ENCODE measurements at regions not wholly inside any gene's neighbourhood (a gene's known extent, or its start where the extent isn't known, plus 50 kb on each side); places are given as distances from the start of the nearest gene placed in this dataset.

- Histone ChIP-seq H3K4me3 (ENCODE audit: low read depth, low read length, poor library complexity, severe bottlenecking) (no peak overlapping the region), H3K4me1 (ENCODE audit: insufficient read depth, low read length, poor library complexity, severe bottlenecking) (no peaks in the 10 kb centered on the region), H3K27ac (ENCODE audit: low read depth, low read length, poor library complexity, severe bottlenecking) (no peak overlapping the region), H3K9me3 (ENCODE audit: low read length) (no peaks in the 10 kb centered on the region), H2AFZ (ENCODE audit: low read length) (no peak overlapping the region), H3K36me3 (ENCODE audit: insufficient read depth, low read length) (no peaks in the 10 kb centered on the region), H3K4me2 (ENCODE audit: low read length) (no peak overlapping the region), H4K20me1 (ENCODE audit: insufficient read depth, low read length) (no peaks in the 10 kb centered on the region), H3K79me2 (ENCODE audit: insufficient read depth, low read depth, low read length) (no peaks in the 10 kb centered on the region), H3K9me2 (ENCODE audit: insufficient read depth, low read length) (no peaks in the 10 kb centered on the region)
- BruUV-seq (replicated peaks): no TSS peak
- DNase-seq (ENCODE audit: low spot score): no peak
- CTCF ChIA-PET (ENCODE audit: unreplicated experiment): no interaction called here
- POLR2A ChIA-PET: interaction anchor here (0.7 kb wide), 1 partner anchor 273 kb away, joined by 3 read pairs; no protein-coding TSS in a partner anchor
- intact Hi-C loops (cut with micrococcal nuclease; ENCODE audit: unreplicated experiment): no loop called here
- no peak for TF ChIP-seq EZH2phosphoT487 (IDR thresholded peaks at IDR 0.05; ENCODE audit: borderline replicate concordance, low read depth, low read length)
- TF ChIP-seq CTCF (conservative IDR thresholded peaks at IDR 0.05; ENCODE audit: low read length): no peak
These were observed 482.5 kb downstream of the GLRX3 start for GRCh38 chr10:130618647-130619046.

GRCh38 chr10:130621231-130621775, 485.1 kb downstream of the GLRX3 start:
- no peak overlapping the region for H2AFZ ChIP-seq (ENCODE audit: low read length)
- no TSS peak for BruUV-seq (replicated peaks)
- H3K4me1 ChIP-seq (ENCODE audit: insufficient read depth, low read length, poor library complexity, severe bottlenecking): no peaks in the 10 kb centered on the region
- ChIA-PET POLR2A (no interaction called here), CTCF (ENCODE audit: unreplicated experiment) (no interaction called here)
- H3K4me2 ChIP-seq (ENCODE audit: low read length): no peak overlapping the region
- no peak for DNase-seq (ENCODE audit: low spot score)
- no peaks in the 10 kb centered on the region for H3K79me2 ChIP-seq (ENCODE audit: insufficient read depth, low read depth, low read length)
- H3K9me2 ChIP-seq (ENCODE audit: insufficient read depth, low read length): no peaks in the 10 kb centered on the region
- no peaks in the 10 kb centered on the region for H4K20me1 ChIP-seq (ENCODE audit: insufficient read depth, low read length)
- intact Hi-C loops (cut with micrococcal nuclease; ENCODE audit: unreplicated experiment): no loop called here
- H3K4me3 ChIP-seq (ENCODE audit: low read depth, low read length, poor library complexity, severe bottlenecking): no peak overlapping the region
- H3K9me3 ChIP-seq (ENCODE audit: low read length): no peaks in the 10 kb centered on the region
- H3K36me3 ChIP-seq (ENCODE audit: insufficient read depth, low read length): no peaks in the 10 kb centered on the region
- H3K27ac ChIP-seq (ENCODE audit: low read depth, low read length, poor library complexity, severe bottlenecking): no peak overlapping the region
- TF ChIP-seq CTCF (conservative IDR thresholded peaks at IDR 0.05; ENCODE audit: low read length): no peak
- no peak for TF ChIP-seq EZH2phosphoT487 (IDR thresholded peaks at IDR 0.05; ENCODE audit: borderline replicate concordance, low read depth, low read length)

GRCh38 chr10:130623680-130624267, 487.6 kb downstream of the GLRX3 start:
- Histone ChIP-seq H3K4me1 (ENCODE audit: insufficient read depth, low read length, poor library complexity, severe bottlenecking) (no peaks in the 10 kb centered on the region), H3K9me2 (ENCODE audit: insufficient read depth, low read length) (no peaks in the 10 kb centered on the region), H3K79me2 (ENCODE audit: insufficient read depth, low read depth, low read length) (no peaks in the 10 kb centered on the region), H3K36me3 (ENCODE audit: insufficient read depth, low read length) (no peaks in the 10 kb centered on the region), H4K20me1 (ENCODE audit: insufficient read depth, low read length) (no peaks in the 10 kb centered on the region), H3K4me2 (ENCODE audit: low read length) (no peak overlapping the region), H2AFZ (ENCODE audit: low read length) (no peak overlapping the region), H3K27ac (ENCODE audit: low read depth, low read length, poor library complexity, severe bottlenecking) (no peak overlapping the region), H3K4me3 (ENCODE audit: low read depth, low read length, poor library complexity, severe bottlenecking) (no peak overlapping the region), H3K9me3 (ENCODE audit: low read length) (no peaks in the 10 kb centered on the region)
- CTCF ChIA-PET (ENCODE audit: unreplicated experiment): no interaction called here
- intact Hi-C loops (cut with micrococcal nuclease; ENCODE audit: unreplicated experiment): no loop called here
- POLR2A ChIA-PET: no interaction called here
- DNase-seq (ENCODE audit: low spot score): no peak
- BruUV-seq (replicated peaks): no TSS peak
- TF ChIP-seq CTCF (conservative IDR thresholded peaks at IDR 0.05; ENCODE audit: low read length): no peak
- TF ChIP-seq EZH2phosphoT487 (IDR thresholded peaks at IDR 0.05; ENCODE audit: borderline replicate concordance, low read depth, low read length): no peak
